ENCODE measurements at regions not wholly inside any gene's neighbourhood (a gene's known extent, or its start where the extent isn't known, plus 50 kb on each side); places are given as distances from the start of the nearest gene placed in this dataset.

- TF ChIP-seq CTCF (IDR thresholded peaks at IDR 0.05; ENCODE audit: borderline replicate concordance, insufficient read depth, low read depth, low read length) = no peak
These were observed 63.4 kb upstream of the CEP85L start for GRCh38 chr6:118714756-118715155.

GRCh38 chr6:118712969-118713368, 61.6 kb upstream of the CEP85L start:
- no peak overlapping the region for H3K4me3 ChIP-seq (ENCODE audit: low read depth, low read length)
- TF ChIP-seq CTCF (IDR thresholded peaks at IDR 0.05; ENCODE audit: borderline replicate concordance, insufficient read depth, low read depth, low read length) = no peak

More at GRCh38 chr6:118714756-118715155, 63.4 kb upstream of the CEP85L start:
- H3K4me3 ChIP-seq (ENCODE audit: low read depth, low read length) = no peak overlapping the region

GRCh38 chr6:118710616-118711015, 59.2 kb upstream of the CEP85L start:
- TF ChIP-seq CTCF (IDR thresholded peaks at IDR 0.05; ENCODE audit: borderline replicate concordance, insufficient read depth, low read depth, low read length) = no peak
- no peak overlapping the region for H3K4me3 ChIP-seq (ENCODE audit: low read depth, low read length)

- TF ChIP-seq CTCF (IDR thresholded peaks at IDR 0.05; ENCODE audit: borderline replicate concordance, insufficient read depth, low read depth, low read length) = no peak
These were observed 58.5 kb upstream of the CEP85L start for GRCh38 chr6:118709859-118710350.

GRCh38 chr6:118708744-118709143, 57.4 kb upstream of the CEP85L start:
- no peak for TF ChIP-seq CTCF (IDR thresholded peaks at IDR 0.05; ENCODE audit: borderline replicate concordance, insufficient read depth, low read depth, low read length)
- peak overlapping the region; percentile 65 for H3K4me3 ChIP-seq (ENCODE audit: low read depth, low read length)

More at GRCh38 chr6:118709859-118710350, 58.5 kb upstream of the CEP85L start:
- peak overlapping the region; percentile 65 for H3K4me3 ChIP-seq (ENCODE audit: low read depth, low read length)

- peak overlapping the region; percentile 19 for H3K4me3 ChIP-seq (ENCODE audit: low read depth, low read length)
- no peak for TF ChIP-seq CTCF (IDR thresholded peaks at IDR 0.05; ENCODE audit: borderline replicate concordance, insufficient read depth, low read depth, low read length)
These were observed 56.7 kb upstream of the CEP85L start for GRCh38 chr6:118708055-118708454.

- no peak overlapping the region for H3K4me3 ChIP-seq (ENCODE audit: low read depth, low read length)
- no peak for TF ChIP-seq CTCF (IDR thresholded peaks at IDR 0.05; ENCODE audit: borderline replicate concordance, insufficient read depth, low read depth, low read length)
These were observed 55.3 kb upstream of the CEP85L start for GRCh38 chr6:118706702-118707101.
